Uterus (tissue), 2 donors: ENCODE measurements at regions not wholly inside any gene's neighbourhood (a gene's known extent, or its start where the extent isn't known, plus 50 kb on each side); places are given as distances from the start of the nearest gene placed in this dataset.

Experiments
- CTCF ChIP-seq, 4 experiments: fragments of 200-600 bp in 2 of 4; fragments of 450-650 bp in 2 of 4; sonication (generic) in 2 of 4; IDR thresholded peaks; one replicate each; pipeline ENCODE4 v1.5.1; 2016 to 2019; ENCODE audit warnings: antibody characterized with exemption in 4 of 4, mild to moderate bottlenecking in 2 of 4, moderate library complexity in 1 of 4
- POLR2A ChIP-seq, 2 donors: fragments of 450-650 bp; IDR thresholded peaks; one replicate each; pipeline ENCODE4 v1.6.1; 2016; ENCODE audit warnings: antibody characterized with exemption in 2 of 2, mild to moderate bottlenecking in 1 of 2, moderate library complexity in 1 of 2

DNA sequence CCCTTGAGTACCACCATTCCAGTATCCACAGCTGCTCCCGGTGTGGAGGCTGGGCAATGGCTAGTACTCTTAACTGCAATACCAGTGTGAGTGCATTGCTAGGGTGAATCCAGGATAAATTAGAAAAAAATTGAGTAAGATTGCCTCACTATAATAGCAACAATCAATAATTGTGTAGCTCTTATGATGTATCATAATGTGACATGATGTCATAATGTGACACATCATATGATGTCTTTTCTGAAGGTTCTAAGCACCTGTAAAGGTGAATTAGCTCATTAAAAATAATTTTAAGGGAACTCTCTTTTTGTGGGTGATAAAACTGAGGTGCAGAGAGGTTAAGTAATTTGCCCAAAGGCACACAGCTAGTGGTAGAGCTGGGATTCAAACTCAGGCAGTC lies 424.4 kb downstream of the HLX start:
- TF ChIP-seq CTCF (IDR thresholded peaks at IDR 0.05) (no peak), POLR2A (IDR thresholded peaks at IDR 0.05) (no peak)
